HG03575 (cell line): ENCODE measurements at regions not wholly inside any gene's neighbourhood (a gene's known extent, or its start where the extent isn't known, plus 50 kb on each side); places are given as distances from the start of the nearest gene placed in this dataset.
"Not testable (repeated sequence)": the region's sequence is repeated elsewhere in the genome, so short reads cannot be mapped to it uniquely, and the experiment has no call there.

Experiments
- ATAC-seq: cut with Tn5 transposase; IDR thresholded peaks from one replicate; pipeline ENCODE4 v1.9.1; 2021; ENCODE audit not compliant: unreplicated experiment, insufficient number of reproducible peaks, low FRiP score; ENCODE audit errors: extremely low read depth

GRCh38 chr4:171561419-171561818 is 251.8 kb upstream of the GALNTL6 start:
- ATAC-seq: peak; percentile 61

- ATAC-seq: no peak
Observed at GRCh38 chr4:171553961-171554360, 259.2 kb upstream of the GALNTL6 start.

- no peak for ATAC-seq
Observed at GRCh38 chr4:171542640-171543039, 270.6 kb upstream of the GALNTL6 start.

- ATAC-seq: no peak
Observed at GRCh38 chr4:171538601-171539100, 274.6 kb upstream of the GALNTL6 start.

- no peak for ATAC-seq
Observed at GRCh38 chr4:171534391-171534790, 278.8 kb upstream of the GALNTL6 start.

- ATAC-seq: no peak
Observed at GRCh38 chr4:171532968-171533367, 280.2 kb upstream of the GALNTL6 start.

GRCh38 chr4:171524903-171525302 is 288.3 kb upstream of the GALNTL6 start:
- ATAC-seq: no peak

GRCh38 chr4:171521726-171522125 is 291.5 kb upstream of the GALNTL6 start:
- no peak for ATAC-seq

- no peak for ATAC-seq
Observed at GRCh38 chr4:171519457-171519856, 293.7 kb upstream of the GALNTL6 start.

GRCh38 chr4:171517883-171518282 is 295.3 kb upstream of the GALNTL6 start:
- no peak for ATAC-seq

GRCh38 chr4:171516694-171517093 is 296.5 kb upstream of the GALNTL6 start:
- no peak for ATAC-seq

GRCh38 chr4:171484681-171485080 is 328.5 kb upstream of the GALNTL6 start:
- ATAC-seq: no peak

GRCh38 chr4:171478181-171478580 is 335.0 kb upstream of the GALNTL6 start:
- ATAC-seq: no peak

GRCh38 chr4:171475111-171475510 is 338.1 kb upstream of the GALNTL6 start:
- not testable (repeated sequence) for ATAC-seq

- ATAC-seq: no peak
Observed at GRCh38 chr4:171473155-171473554, 340.0 kb upstream of the GALNTL6 start.

- no peak for ATAC-seq
Observed at GRCh38 chr4:171472230-171472629, 341.0 kb upstream of the GALNTL6 start.

GRCh38 chr4:171464499-171464898 is 348.7 kb upstream of the GALNTL6 start:
- ATAC-seq: no peak

- no peak for ATAC-seq
Observed at GRCh38 chr4:171461191-171461590, 352.0 kb upstream of the GALNTL6 start.

- ATAC-seq: no peak
Observed at GRCh38 chr4:171448919-171449481, 364.2 kb upstream of the GALNTL6 start.

- ATAC-seq: no peak
Observed at GRCh38 chr4:171448358-171448757, 364.8 kb upstream of the GALNTL6 start.

- ATAC-seq: no peak
Observed at GRCh38 chr4:171441300-171441941, 371.8 kb upstream of the GALNTL6 start.
